Right renal cortex interstitium (tissue), 3 donors: ENCODE measurements at regions not wholly inside any gene's neighbourhood (a gene's known extent, or its start where the extent isn't known, plus 50 kb on each side); places are given as distances from the start of the nearest gene placed in this dataset.

Experiments used
- DNase-seq, 3 donors: peaks; one replicate each; pipeline ENCODE4 v3.0.0-alpha.2; 2013; ENCODE audit warnings: low read depth in 3 of 3, low spot score in 2 of 3

DNA sequence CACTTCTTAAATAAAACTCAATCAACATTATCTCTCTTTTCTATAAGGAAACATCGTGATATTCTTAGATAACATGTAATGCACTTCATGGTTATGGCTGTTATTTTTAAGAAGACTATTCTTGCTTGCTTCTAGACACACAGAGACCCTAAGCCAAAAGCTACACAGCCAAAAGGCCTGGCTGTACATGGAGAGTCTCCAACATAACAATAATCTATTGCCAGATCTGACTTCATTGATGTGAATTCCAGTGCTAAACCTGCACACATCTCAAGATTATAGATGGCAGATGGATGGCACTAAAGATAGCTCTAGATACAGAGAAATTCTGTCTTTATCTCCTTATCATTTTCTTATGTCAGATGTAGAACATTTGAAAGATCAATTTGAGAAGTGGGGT lies 811.6 kb upstream of the ZNF608 start:
- DNase-seq = no peak

DNA sequence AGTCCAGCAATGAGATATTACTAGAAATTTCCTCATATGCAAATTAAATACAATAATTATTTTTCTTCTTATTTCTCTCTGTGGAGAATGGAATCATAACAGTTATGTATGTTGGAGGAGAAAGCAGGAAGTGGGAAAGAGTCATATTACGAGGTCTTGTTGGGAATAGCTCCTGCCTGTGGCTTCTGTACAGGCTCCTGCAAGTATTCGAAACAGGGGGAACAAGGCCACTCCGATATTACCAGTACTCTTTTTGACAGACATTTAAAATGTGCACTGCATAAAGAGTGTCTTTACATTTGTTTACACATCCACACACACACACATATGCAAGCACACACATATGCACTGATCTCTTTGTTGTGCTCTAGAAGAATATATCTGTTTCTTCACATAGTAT lies 812.0 kb upstream of the ZNF608 start:
- DNase-seq = no peak

DNA sequence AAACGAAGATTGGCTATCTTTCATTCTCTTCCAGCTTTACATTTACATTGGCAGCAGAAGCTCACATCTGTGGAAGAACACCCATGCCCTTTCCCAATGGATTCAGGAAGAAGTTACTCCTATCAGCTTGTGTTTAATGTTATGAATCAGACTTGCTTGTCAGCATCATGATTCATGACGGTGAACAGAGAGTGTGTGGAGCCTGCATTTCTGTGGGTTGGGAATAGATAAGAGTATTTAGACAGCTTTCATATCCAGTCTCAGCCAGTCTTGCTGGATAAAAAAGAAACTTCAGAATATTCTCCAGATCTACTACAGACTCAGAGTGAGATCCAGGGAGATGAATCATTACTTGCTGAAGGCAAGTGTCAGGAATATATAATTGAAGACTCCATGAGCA lies 812.9 kb upstream of the ZNF608 start:
- DNase-seq = no peak

DNA sequence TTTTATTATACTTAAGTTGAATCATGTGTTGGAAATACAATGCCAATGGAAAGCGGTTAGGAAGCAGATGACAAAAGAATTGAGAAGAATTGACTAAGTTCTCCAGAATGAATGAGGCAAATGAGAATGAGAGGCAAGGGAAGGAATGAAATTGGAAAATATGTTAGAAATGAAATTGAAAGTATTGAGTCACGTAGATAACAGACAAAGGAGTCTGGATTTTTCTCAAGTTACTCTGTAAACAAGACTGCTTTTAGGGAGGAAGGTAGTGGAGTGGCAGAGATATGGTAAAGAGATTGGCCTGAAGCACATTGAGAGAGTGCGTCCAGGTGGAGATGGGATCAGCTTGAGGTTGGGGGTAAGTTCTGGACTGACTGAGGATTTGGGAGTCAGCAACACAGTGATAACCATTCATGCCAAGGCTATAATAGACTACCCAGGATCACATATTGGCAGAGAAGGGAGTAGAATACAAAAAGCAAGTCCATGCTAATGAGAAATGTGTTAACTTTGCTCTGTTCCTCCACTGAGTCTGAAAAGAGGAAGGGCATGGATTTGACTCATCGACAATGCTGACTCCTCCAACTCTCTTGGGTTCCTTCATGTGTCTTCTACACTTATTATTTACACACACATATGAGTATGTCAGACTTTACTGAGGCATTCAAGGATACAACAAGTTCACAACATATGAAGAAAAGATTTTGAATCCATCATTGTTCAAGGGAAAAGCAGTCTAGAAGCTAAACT lies 814.2 kb upstream of the ZNF608 start:
- no peak for DNase-seq

DNA sequence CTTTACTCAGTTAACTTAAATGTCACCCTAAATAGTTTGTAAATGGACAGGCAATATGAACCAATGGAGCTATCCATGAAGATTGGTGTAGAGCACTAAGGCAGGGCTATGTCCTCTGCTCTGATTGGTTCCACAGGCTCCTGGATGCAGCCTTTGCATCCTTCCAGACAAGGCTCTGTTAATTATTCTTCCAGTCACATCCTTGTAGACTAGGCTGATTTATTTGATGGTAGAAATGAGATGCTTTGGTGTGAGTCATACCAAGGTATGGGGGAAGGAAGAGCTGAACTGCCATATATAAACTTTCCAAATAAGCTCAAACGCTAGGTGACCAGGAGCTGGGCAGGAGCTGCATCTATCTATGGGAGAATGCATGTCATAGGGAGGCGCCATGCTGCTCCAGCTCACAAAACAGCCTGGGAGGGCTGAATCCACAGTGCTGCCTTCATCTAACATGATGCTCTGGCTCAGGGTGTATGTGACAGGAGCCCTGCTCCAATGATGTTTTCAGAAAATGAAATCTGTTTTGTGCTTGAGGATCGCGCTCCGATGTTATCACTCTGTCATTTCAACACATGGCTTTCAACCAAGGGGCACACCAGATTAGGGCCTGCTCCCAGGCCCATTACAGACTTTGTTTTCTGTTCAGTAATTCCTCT lies 818.0 kb upstream of the ZNF608 start:
- DNase-seq = no peak

DNA sequence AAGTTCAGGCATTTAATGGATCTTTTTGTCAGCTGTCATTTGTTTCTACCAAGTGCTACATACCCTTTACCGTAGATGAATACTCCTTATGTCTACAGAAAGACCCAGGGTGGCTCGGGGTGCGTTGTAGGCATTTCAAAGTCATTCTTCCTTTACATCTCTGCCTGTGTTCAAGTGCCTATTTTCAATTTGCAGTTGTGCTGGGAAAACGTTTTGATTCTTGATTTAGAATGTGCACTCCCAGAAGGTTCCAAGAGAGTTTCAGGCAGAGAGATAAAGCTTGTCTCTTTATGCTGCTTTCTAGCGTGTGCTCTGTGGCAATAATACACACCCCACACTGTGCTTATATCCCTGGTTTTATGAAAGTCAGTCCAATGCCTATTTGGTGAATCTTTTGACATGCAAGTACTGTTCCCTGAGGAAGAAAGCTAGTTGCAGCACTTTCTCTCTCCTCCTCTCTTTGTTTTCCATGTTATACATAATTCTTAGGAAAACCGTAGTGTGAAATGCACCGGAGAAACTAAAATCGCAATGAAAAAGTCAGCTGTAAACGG lies 828.1 kb upstream of the ZNF608 start:
- no peak for DNase-seq

DNA sequence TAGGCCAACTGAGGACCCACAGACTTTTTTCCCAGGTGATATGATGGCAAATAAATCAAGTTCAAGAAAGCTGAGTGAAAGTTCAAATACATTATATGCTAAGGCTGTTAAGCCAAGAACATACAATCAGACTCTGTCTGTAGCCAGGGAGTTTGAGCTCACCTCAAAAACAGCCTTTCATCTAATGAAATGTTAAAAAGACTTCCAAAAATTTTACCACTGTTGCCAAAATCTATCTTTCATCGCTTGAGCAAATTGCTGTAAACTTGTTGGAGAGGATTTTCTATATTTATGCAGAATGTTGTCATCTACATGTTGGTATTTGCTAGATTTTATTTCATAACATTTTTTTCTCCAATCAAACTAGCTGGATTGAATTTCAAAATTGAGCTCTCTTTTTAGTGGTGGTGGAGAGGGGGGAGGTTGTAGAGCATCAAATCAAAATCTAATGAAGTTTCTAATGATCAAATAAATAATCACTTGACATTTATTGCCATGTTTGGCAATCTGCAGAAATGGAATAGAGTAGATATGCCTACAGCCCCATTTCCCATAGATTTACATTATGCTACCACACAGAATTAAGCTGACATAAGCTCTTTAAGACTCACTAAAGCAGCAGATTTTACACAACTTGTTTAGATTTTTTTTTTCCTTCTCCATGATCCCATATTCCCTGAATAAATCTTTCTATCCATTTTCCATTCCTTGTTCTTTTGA lies 828.9 kb upstream of the ZNF608 start:
- DNase-seq = no peak

DNA sequence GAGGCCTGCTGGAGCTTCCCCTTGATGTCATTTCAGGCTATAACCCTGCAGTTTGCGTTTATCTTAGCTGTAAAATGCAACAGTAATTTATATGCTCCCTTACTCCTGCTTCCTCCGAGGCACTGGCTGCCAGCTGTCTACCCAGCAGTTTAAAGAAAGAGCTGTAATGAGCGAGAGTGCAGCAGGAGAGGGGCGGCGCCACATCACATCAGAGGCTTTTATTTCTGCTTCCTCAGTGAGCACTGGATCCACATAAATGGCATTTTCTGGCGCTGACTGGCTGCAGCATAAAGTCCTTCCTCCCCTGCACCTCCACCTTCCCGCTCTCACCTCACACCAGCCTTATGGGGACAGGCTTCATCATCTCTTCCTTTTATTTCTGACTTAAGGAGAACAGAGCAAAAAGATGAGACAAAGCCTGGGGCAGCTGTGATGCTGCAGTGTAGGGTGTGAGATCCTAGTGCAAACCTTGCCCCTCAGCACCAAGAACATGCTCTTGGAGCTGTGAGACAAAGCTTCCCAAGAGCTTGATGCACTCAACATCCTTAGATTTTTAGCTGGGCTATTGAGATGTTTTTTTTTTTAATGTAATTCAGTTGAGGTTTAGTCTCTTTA lies 829.6 kb upstream of the ZNF608 start:
- no peak for DNase-seq

DNA sequence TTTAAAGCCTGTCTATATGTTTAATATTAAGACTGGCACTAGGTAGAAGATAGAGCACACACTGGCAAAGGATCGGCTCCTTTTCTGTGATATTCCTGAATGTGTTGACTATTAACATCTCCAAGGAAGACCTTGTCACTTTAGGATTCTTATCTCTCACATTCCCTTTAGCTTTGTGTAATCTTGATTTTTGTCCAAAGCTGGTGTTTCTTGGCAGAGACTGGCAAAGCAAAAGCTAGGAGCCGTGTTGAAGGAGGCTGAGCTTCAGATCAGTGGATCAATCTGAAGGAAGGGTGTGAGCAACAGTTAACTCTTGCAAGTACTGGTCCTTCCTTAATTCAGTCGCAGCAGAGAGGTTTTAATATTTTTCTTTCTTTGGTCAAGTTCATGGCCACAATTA lies 830.4 kb upstream of the ZNF608 start:
- DNase-seq = no peak

DNA sequence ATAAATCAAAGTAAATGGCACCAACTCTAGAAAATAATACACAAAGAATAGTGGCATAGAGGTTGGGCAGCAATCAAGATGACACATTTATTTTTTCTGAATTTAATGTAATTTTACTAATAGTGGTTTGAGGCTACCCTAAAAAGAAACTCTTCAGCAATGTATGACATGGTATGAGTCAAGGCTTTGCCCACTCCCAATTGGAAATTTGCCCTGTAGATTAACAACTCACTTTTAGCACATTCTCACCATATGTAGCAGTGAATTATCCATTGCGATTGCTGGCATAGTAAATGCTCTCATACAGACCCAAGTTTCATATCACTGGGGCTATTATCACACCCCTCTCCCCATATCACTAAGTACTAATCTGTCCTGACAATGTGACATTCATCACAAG lies 832.1 kb upstream of the ZNF608 start:
- DNase-seq = no peak

DNA sequence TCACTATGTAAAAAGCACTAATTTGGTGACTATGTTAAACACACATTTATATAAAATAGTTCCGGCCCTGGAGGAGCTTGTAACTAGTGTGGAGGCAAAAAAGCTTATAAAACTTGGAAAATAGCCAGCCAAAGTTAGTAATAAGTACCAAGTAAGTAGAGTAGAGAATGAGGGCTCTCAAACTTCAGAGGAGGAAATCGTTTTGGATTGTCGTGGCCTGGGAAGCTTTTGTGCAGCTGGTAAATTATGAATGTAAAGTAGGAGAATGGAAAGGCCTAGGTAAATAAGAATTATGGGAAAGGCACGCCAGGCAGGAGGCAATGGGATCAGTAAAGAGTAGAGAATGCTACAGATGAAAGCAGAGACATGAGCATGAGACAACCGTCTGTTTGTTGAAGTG lies 832.7 kb upstream of the ZNF608 start:
- DNase-seq = no peak

DNA sequence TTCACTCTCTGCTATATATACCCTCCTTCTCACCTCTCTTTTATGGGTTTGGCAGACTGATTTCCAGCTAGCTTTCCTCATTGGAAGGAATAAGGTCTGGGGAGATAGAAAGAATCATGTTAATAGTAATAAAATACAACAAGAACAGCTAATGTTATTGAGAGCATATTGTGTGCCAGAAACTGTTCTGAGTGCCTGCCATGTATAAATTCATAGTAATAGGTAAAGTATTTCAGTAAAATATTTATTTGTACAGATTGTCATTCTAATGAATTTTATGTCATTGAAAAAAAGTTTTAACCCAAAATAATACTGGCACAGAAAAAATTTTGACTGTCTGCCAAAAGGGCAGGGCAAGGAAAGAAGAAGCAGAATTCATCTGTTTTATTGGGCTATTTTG lies 834.9 kb upstream of the ZNF608 start:
- no peak for DNase-seq

DNA sequence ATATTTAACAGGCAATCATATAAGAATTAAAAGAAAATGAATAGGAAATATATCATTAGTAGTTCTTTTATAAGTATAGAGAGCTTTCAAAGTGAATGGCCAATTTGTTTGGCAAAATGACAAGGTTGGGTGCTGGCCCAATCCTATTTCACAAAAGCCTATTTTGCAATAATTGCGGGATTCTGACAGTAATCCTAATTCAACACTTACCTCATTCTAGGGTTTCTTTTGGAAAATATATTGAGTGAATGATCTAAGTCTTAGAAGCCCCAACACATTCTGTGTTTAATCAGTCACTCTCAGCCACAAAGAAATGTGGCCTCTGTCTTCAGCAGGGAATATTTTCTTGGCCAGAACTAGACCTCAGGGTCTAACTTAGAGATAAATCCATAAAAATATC lies 835.9 kb upstream of the ZNF608 start:
- DNase-seq = no peak

DNA sequence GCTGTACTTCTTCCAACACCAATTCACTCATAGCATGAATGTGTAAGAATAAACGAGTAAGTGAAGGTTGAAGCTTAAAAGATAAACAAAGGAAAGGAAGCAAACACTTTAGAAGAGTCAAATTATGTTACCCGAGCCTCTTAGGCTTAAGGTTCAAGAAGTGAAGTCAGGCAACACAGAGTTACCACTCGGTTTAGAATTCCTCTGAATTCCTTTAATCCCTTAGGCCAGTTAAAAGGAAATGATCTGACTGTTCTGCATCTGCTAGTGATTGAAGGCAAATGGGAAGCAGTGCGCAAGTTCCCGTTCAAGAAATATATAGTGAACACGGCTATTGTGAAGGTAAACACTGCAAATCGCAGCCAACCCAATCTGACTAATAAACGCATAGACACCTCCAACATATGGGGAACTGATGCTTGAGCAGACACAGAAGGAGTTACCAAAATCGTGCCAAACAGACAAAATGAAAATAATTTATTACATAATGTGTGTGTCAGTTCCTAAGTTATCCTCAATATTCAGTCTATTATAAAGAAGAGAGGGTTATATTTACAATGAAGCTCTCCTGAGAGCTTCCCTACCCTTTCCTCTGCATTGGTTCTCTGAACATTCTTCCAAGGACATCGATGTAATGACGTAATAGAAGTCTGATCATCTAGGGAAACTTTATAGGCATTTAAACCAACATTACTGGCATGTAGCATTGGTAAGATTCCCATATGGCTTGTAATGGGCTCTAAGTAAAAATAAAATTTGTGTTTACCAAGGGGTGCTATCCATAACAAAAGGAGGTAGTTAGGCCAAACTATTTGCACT lies 837.1 kb upstream of the ZNF608 start:
- DNase-seq = no peak

DNA sequence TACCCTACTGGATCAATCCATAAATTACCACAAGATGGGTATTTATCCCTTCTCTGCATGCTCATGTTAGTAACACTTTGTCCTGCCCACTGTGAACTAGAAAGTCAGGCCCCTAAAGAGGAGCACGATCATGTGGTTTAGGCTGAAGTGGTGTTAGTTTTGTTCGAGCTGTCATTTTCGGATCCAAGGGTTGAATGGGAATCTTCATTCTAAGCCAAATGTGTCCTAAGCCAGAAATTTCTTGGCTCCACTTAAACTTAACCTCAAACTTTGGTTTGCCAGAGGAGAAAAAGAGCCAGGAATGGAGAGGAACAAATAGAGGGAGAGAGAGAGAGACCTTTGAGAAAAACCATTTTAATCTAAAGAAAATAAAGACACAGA lies 837.7 kb upstream of the ZNF608 start:
- no peak for DNase-seq

DNA sequence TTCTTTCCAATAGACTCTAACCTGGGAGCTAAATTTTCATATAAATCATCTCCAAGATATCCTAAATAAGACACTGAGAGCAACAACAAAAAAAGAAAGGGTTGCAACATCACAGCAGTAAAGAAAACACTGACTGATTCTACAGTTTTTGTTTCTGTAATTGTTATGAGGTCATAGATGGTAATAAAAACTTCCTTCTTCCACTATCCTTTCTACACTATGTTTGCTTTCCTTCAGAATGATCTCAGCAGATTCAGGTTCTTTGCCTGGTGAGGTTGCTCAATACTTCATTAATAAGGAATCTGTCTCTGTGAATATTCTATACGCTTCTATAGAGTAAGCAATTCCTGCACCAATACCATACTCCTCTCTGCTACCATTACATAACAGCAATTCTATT lies 835.6 kb upstream of the GRAMD2B start:
- no peak for DNase-seq

DNA sequence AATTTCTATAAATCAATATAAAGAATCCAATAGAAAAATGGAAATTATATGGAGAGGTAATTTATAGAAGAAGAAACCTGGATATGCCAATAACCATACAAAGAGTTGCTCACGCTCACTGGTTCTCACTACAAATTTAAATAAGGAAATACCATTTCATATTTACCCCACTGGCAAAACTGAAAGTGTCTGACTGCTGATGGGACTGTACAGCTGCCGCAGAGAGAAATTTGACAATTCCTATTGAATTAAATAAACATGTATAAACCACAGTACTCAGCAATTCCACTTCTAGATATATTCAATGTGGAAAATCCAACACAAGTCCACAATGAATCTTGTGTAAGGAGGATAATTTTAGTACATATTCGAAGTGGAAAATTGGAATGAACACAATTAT lies 830.4 kb upstream of the GRAMD2B start:
- DNase-seq = no peak

DNA sequence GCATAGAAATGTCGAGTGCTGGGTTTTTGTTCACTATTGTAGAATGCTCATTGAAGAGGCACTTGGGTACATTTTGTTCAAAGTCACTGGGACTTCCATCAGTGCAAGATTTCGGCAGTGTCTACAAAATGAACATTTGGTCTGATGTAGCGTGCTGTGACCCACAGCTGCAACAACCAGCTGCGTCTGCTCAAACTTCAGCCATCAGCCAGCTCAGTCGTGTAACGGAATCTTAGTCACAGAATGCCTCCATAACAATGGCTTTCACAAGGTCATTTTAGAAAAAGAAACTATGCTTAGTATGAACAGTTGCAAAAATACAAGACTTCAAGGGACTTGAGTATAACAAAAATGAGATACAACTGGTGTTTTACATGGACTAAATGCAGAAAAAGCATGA lies 828.1 kb upstream of the GRAMD2B start:
- DNase-seq = peak in 2 of 3 donors; percentile 41 to 47

DNA sequence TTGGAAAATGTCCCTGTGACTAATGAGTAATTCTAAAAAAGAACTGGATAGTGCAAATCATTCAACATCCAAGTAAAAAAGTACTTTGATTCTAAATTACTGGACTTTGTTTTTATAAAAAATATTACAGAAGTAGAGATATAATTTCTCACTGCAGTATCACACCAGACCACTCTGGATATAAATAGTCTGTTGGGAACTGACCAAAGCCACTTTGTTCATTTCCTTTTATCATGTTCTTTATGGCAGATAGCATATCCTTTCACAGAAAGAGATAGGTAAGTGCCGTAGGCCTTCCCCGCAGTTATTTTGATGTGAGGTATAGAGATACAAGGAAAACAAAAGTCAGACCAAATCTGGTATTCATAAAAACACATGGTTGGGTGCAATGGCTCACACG lies 827.4 kb upstream of the GRAMD2B start:
- DNase-seq = no peak

DNA sequence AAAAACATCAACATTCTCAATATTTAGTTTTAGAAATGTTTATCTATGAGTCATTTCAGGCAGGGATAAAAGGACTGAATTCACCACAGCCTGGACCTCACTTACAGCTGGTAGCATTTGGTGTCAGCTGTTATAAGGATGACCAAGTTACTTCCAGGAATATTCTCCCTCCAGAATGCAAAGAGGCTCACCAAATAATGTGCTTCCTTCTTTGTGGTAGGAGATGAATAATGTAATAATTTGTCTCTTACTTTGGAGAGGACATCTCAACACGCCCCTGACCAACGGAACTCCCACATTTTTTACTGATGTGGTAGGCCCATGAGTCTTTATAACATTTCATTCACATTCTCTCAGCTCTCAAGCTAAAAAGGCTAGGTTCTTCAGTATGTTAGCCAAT lies 825.9 kb upstream of the GRAMD2B start:
- no peak for DNase-seq

DNA sequence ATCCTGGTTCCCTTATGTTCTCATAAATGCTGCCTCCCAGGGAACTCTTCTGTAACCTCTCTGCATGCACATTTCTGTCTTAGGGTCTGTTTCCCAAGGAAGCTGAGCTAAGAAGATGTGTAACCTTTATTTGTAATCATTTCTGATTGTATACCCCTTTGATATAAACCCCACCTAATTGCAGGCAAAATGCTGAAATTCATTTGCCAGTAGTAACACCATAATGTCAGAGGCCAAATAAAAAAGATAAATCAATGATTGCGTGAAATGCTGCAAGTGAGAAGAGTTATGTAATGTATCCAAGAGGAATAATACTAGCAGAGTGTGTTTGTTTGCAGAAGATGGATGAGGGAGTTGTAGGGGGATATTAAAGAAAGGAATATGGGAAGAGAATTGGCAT lies 822.6 kb upstream of the GRAMD2B start:
- no peak for DNase-seq
